ENCODE measurements at regions not wholly inside any gene's neighbourhood (a gene's known extent, or its start where the extent isn't known, plus 50 kb on each side); places are given as distances from the start of the nearest gene placed in this dataset.
"Not testable (repeated sequence)": the region's sequence is repeated elsewhere in the genome, so short reads cannot be mapped to it uniquely, and the experiment has no call there.

GRCh38 chr13:80555796-80556678 is 215.1 kb upstream of the SPRY2 start:
- DNase-seq (ENCODE audit: low read depth in 2 of 2): no peak

GRCh38 chr13:80552851-80553440 is 212.0 kb upstream of the SPRY2 start:
- no peak for DNase-seq (ENCODE audit: low read depth in 2 of 2)

GRCh38 chr13:80551650-80552497 is 210.9 kb upstream of the SPRY2 start:
- DNase-seq (ENCODE audit: low read depth in 2 of 2): no peak

- no peak for DNase-seq (ENCODE audit: low read depth in 2 of 2)
These were observed 210.1 kb upstream of the SPRY2 start for GRCh38 chr13:80550971-80551441.

GRCh38 chr13:80548915-80549314 is 208.0 kb upstream of the SPRY2 start:
- no peak for DNase-seq (ENCODE audit: low read depth in 2 of 2)

GRCh38 chr13:80547885-80548825 is 207.2 kb upstream of the SPRY2 start:
- no peak for DNase-seq (ENCODE audit: low read depth in 2 of 2)

- DNase-seq (ENCODE audit: low read depth in 2 of 2): no peak
These were observed 206.4 kb upstream of the SPRY2 start for GRCh38 chr13:80547341-80547740.

GRCh38 chr13:80533175-80533574 is 192.2 kb upstream of the SPRY2 start:
- no peak for DNase-seq (ENCODE audit: low read depth in 2 of 2)

- no peak for DNase-seq (ENCODE audit: low read depth in 2 of 2)
These were observed 190.0 kb upstream of the SPRY2 start for GRCh38 chr13:80530902-80531301.

GRCh38 chr13:80530191-80530590 is 189.3 kb upstream of the SPRY2 start:
- no peak for DNase-seq (ENCODE audit: low read depth in 2 of 2)

GRCh38 chr13:80529734-80530133 is 188.8 kb upstream of the SPRY2 start:
- no peak for DNase-seq (ENCODE audit: low read depth in 2 of 2)

GRCh38 chr13:80528733-80529132 is 187.8 kb upstream of the SPRY2 start:
- DNase-seq (ENCODE audit: low read depth in 2 of 2): no peak

- no peak for DNase-seq (ENCODE audit: low read depth in 2 of 2)
These were observed 186.5 kb upstream of the SPRY2 start for GRCh38 chr13:80527400-80527799.

- no peak for DNase-seq (ENCODE audit: low read depth in 2 of 2)
These were observed 183.7 kb upstream of the SPRY2 start for GRCh38 chr13:80524447-80525215.

GRCh38 chr13:80523134-80523533 is 182.2 kb upstream of the SPRY2 start:
- DNase-seq (ENCODE audit: low read depth in 2 of 2): no peak

GRCh38 chr13:80522463-80522862 is 181.5 kb upstream of the SPRY2 start:
- not testable (repeated sequence) for DNase-seq (ENCODE audit: low read depth in 2 of 2)

GRCh38 chr13:80516818-80517348 is 176.0 kb upstream of the SPRY2 start:
- no peak for DNase-seq (ENCODE audit: low read depth in 2 of 2)

GRCh38 chr13:80515296-80515695 is 174.4 kb upstream of the SPRY2 start:
- DNase-seq (ENCODE audit: low read depth in 2 of 2): no peak

- DNase-seq (ENCODE audit: low read depth in 2 of 2): no peak
These were observed 172.3 kb upstream of the SPRY2 start for GRCh38 chr13:80513196-80513595.

- DNase-seq (ENCODE audit: low read depth in 2 of 2): no peak
These were observed 169.8 kb upstream of the SPRY2 start for GRCh38 chr13:80510686-80511085.

All from stimulated activated CD4-positive, alpha-beta T cell treated with anti-CD3 and anti-CD28 coated beads, Interleukin-4, amount 100 ng/mL, for 48 hours (primary cell).